SU-DHL-6 (cell line): ENCODE measurements at regions not wholly inside any gene's neighbourhood (a gene's known extent, or its start where the extent isn't known, plus 50 kb on each side); places are given as distances from the start of the nearest gene placed in this dataset.

ENCODE experiments used
- EZH2phosphoT487 ChIP-seq: fragments of 200-600 bp; sonication (generic), shearing (Covaris generic); conservative IDR thresholded peaks from 2 replicates; pipeline ENCODE4 v1.6.1; 2018; ENCODE audit warnings: mild to moderate bottlenecking, antibody characterized with exemption, low read length, moderate library complexity, mixed read lengths
- TF ChIP-seq, protein P1 (sequence below): fragments of 200-600 bp; sonication (generic); IDR thresholded peaks from one replicate; pipeline ENCODE4 v1.5.1; 2017; ENCODE audit warnings: antibody characterized with exemption, mild to moderate bottlenecking, low read length, moderate library complexity; ENCODE audit not compliant: insufficient read depth, poor library complexity, severe bottlenecking

DNA sequence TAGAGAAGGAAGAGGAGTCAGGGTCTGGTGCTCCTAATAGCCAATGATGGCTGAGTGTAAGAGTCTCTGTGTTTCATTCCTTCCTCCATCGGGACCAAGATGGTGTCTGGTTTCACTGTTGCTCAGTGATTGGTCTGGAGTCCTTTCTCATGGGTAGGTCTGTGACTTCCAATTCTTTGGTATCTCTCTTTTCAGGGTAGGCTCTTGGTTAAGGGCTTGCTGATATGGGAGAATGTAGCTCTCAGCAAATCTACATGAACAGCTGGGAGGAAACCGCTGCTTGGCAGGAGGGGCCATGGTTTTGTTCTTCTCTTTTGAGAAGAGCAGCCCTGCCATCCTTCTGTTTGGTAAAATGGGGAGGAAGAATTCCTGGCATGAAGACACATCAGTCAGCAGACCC lies 209.1 kb upstream of the PODXL start:
- TF ChIP-seq, protein P1, sequence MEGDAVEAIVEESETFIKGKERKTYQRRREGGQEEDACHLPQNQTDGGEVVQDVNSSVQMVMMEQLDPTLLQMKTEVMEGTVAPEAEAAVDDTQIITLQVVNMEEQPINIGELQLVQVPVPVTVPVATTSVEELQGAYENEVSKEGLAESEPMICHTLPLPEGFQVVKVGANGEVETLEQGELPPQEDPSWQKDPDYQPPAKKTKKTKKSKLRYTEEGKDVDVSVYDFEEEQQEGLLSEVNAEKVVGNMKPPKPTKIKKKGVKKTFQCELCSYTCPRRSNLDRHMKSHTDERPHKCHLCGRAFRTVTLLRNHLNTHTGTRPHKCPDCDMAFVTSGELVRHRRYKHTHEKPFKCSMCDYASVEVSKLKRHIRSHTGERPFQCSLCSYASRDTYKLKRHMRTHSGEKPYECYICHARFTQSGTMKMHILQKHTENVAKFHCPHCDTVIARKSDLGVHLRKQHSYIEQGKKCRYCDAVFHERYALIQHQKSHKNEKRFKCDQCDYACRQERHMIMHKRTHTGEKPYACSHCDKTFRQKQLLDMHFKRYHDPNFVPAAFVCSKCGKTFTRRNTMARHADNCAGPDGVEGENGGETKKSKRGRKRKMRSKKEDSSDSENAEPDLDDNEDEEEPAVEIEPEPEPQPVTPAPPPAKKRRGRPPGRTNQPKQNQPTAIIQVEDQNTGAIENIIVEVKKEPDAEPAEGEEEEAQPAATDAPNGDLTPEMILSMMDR: no peak
- TF ChIP-seq EZH2phosphoT487: no peak
